CD4-positive, alpha-beta T cell treated with Interleukin-4 for 1 hour (primary cell): ENCODE measurements at regions not wholly inside any gene's neighbourhood (a gene's known extent, or its start where the extent isn't known, plus 50 kb on each side); places are given as distances from the start of the nearest gene placed in this dataset.

Experiments
- DNase-seq, 2 donors: peaks; one replicate each; pipeline ENCODE4 v3.0.0-alpha.2; 2020 to 2022

- DNase-seq, result no peak
Observed at GRCh38 chr4:12844141-12844540, 640.0 kb downstream of the RAB28 start.

GRCh38 chr4:12827966-12828365, 656.2 kb downstream of the RAB28 start:
- no peak for DNase-seq

DNA sequence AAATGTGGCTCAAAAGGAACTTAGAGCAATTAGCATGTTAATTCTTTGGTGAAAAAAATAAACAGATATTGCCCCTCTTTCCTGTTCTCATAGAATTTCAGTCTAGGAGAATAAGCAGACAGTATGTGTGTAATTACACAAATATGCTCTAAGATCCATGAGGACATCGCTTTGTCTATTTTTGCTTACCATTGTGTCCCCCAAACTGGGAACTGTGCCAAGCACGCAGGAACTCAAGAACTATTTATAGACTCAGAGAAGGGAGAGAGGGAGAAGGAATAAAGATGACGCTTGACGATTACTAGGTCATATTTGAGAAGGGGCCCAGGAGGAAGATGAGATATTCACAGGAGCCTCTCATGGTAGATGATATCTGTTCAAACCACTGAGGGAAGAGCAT, 692.6 kb downstream of the RAB28 start:
- DNase-seq, result no peak

DNA sequence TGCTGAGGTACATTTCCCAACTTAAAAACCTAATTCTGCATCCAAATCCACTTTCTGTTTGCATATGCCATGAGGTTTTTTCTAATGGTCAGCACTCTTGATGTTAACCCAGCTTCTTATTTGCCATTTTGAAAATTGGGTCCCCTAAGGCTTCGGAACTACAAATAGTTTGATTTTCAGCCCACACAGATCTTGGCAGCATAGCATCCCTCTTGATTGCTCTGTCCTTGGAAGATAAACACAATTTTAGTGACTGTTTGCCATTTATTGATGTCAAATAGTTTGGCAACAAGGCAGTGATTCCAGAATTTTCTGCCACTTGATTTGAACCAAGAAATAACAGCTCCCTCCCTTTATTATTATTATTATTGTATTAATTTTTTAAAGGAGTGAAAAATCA, 696.9 kb downstream of the RAB28 start:
- no peak for DNase-seq

- no peak for DNase-seq
Observed at GRCh38 chr4:12778706-12779105, 705.4 kb downstream of the RAB28 start.

- no peak for DNase-seq
Observed at GRCh38 chr4:12778191-12778590, 705.9 kb downstream of the RAB28 start.

DNA sequence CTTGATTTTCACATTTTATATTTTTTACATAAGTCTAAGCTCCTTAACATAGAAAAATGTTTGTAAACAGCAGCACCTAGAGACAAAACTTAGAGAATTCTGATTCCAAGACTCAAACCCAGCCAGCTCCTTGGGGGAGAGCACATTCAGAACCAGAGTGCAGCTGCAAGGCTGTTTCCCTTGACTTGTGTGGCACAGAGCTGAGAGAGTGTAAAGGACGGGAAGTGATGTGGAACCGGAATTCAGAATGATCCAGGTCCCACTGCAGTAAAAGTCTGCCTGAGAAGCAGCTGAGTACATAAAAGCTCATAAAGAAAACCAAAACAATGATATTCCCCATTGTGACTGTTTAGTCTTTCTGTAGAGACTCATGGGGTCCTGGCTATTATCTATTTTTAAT, 713.8 kb downstream of the RAB28 start:
- no peak for DNase-seq

GRCh38 chr4:12761694-12762093, 722.4 kb downstream of the RAB28 start:
- no peak for DNase-seq

- DNase-seq, result no peak
Observed at GRCh38 chr4:12747154-12747553, 737.0 kb downstream of the RAB28 start.

GRCh38 chr4:12746221-12746620, 737.9 kb downstream of the RAB28 start:
- DNase-seq, result no peak

GRCh38 chr4:12734586-12734985, 749.6 kb downstream of the RAB28 start:
- no peak for DNase-seq

GRCh38 chr4:12729384-12729783, 754.8 kb downstream of the RAB28 start:
- peak in 1 of 2 donors; percentile 7 for DNase-seq

DNA sequence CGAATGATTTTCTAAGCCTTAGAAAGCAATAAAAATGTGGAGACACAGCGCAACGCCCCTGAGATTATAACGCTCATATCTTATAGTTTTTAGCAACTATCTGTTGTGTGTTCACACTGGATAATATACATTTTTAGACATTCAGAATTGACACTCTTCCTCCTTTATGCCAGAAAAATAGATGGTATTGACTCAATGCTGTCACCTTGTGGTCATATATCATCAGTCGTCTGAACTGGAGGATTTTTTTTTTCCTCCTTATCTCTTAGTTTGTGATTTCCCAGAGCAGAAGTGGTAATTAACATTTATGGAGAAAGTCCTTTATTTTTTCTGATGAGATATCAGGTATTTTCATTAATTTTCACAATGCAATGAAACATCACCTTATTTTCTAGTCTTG, 759.6 kb downstream of the RAB28 start:
- DNase-seq, result no peak

GRCh38 chr4:12723849-12724447, 760.2 kb downstream of the RAB28 start:
- no peak for DNase-seq

DNA sequence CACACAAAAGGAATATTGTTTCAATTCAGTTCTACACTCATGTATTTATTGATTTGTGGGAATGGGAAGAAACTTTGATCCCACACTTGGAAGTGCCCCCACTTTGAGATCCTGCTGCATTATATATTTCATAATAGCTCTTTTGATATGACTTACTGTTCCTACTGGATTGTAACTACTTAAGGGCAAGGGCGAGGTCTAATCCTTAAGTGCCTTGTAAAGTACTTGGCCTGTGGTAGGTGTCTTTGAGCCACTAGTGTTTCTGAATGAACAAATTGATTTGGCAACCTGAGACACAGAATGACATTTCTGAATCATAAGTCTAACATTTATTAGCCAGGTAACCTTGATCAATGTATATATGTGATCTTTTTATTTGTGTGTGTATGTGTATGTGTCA, 767.2 kb downstream of the RAB28 start:
- DNase-seq, result no peak

DNA sequence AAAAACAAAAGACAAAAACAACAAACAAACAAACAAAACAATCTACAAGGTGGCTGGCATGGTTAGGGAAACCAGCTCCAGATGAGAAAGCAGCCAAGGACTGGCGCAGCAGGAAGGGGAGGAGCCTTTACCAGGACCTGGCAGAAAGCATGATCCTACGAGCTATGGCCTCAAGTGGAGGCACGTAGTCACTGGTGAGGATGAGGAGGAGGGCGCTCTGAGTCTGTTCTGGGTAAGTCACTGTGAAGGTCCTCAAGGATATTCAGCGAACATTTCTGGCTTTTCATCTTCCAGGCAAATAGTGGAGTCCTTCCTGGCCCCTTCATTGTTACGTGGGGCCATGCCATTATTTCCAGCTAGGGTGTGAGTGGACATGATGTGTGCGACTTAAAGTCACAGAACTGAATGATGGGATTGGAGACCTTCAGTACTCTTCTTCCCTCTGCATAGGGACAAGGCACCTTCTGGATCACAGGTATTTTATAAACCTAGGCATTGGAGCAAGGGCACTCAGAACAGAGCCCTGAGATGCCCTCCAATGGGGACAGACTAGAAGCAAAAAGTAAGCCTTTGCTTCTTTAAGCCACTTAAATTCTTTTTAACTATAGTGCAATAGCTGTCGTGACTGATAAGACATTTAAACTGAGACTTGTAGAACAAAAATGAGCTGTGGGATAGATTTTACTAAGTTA, 771.3 kb downstream of the RAB28 start:
- DNase-seq, result no peak

DNA sequence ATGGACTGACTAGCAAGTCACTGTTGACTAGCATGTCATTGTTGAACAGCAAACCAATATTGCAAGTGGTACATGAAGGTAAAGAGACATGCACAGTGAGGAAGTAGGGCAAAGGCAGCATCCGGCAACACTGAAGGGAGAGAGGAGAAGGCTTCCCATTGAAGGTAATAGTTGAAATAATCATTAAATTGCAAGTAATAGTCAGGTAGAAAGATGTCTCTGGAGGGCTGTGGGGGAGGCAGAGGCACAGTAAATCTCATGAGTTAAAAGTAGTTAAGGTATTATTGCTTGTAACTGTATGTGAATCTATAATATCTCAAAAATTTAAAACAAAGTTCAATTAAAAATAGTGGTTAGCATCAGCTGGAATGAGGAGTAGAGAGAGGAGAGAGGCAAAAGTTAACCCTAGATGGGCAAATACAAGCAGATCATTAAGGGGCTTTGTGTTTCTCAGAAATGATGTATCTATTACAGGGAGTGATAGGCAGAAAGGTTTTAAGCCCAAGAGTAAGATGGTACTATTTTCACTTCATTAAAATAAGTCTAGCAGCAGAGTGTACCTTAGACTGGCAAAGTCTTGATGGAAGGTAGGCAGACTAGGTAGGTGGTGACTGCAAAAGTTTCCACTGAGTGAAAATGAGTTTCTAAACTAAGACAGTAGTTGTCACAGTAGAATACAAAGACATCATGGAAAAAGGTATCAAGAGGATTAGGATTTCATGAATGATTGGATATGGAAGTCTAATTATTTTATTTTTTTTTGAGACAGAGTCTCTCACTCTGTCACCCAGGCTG, 776.6 kb downstream of the RAB28 start:
- no peak for DNase-seq

GRCh38 chr4:12703036-12703435, 781.1 kb downstream of the RAB28 start:
- DNase-seq, result no peak

GRCh38 chr4:12701384-12701783, 782.8 kb downstream of the RAB28 start:
- DNase-seq, result no peak

DNA sequence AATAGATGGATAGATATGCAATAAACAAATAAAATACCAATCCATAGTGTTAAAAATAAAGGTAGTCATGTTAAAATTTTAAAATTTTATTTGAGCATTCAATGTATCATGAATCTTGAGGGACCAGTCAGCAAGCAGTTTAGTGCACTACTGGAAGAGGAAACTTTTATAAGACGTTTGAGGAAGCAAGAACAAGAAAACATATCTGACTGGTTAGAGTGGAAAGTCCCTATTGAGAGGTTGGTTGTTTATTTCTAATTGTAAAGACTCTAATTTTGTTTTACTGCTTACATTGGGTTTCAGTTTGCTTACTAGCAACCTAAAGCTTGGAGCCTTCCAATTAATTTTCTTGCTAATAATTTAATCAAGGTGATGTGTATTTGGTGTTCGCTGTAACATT, 786.2 kb downstream of the RAB28 start:
- DNase-seq, result no peak

GRCh38 chr4:12692815-12693214, 791.3 kb downstream of the RAB28 start:
- DNase-seq, result no peak

DNA sequence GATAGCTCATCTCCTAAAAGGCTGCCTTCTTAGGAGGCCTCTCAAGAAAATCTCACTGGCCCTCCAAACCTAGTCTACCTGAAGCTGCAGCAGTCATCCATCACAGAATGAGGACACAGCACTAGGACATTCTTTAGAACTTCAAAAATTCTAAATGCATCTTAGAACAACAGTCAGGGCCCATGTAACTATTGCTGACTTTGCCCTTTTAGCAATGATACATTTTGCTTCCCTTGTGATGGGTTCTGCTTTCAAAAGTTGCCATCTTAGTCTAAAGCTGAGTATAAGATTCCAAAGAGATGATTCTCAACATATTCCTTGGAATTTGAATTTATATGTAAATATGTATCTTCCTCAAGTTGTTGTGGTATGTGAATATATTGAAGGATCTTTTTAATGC, 793.0 kb downstream of the RAB28 start:
- DNase-seq, result no peak

- no peak for DNase-seq
Observed at GRCh38 chr4:12689457-12689856, 794.7 kb downstream of the RAB28 start.

GRCh38 chr4:12679217-12679616, 804.9 kb downstream of the RAB28 start:
- DNase-seq, result no peak
